ENCODE measurements at regions not wholly inside any gene's neighbourhood (a gene's known extent, or its start where the extent isn't known, plus 50 kb on each side); places are given as distances from the start of the nearest gene placed in this dataset.

DNA sequence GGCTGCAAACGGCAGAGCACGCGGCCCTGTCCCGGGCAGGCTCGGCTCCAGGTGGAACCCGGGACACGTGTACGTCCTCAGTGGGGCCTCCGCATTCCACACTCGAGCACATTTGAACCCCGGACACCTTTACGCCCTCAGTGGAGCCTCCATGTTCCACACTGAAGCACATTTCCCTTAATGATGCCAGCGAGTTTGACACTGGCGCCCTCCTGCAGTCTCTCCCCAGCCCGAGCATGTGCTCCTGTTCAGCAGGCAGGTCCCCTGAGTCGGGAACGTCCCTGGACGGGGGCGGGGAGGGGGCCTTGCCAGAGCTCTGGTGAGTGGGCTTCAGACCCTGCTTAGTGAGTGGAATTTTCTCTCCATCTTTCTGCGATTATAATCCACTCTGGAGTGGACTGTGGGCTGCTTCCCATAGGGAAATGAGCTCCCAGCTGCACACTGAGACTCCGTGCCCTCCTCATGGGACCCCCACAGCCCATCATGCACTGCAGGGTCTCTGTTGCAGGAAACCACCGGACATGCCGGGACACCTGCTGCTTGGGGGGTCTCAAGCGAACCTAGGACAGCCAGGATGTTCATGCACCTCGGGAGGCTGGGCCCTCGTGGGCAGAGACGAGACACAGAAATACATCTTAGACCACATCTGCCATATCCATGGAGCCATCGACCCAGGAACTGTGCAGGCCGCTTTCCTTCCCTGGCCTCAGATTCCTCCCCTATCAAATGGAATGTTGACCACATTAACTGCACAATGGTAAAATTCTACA lies 70.3 kb upstream of the SNTG2 start:
- no peak for TF ChIP-seq EP300 (IDR thresholded peaks at IDR 0.05)
- TF ChIP-seq, protein P1, sequence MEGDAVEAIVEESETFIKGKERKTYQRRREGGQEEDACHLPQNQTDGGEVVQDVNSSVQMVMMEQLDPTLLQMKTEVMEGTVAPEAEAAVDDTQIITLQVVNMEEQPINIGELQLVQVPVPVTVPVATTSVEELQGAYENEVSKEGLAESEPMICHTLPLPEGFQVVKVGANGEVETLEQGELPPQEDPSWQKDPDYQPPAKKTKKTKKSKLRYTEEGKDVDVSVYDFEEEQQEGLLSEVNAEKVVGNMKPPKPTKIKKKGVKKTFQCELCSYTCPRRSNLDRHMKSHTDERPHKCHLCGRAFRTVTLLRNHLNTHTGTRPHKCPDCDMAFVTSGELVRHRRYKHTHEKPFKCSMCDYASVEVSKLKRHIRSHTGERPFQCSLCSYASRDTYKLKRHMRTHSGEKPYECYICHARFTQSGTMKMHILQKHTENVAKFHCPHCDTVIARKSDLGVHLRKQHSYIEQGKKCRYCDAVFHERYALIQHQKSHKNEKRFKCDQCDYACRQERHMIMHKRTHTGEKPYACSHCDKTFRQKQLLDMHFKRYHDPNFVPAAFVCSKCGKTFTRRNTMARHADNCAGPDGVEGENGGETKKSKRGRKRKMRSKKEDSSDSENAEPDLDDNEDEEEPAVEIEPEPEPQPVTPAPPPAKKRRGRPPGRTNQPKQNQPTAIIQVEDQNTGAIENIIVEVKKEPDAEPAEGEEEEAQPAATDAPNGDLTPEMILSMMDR (IDR thresholded peaks at IDR 0.05), result no peak

Data from ovary (tissue), 3 donors.